ENCODE measurements at regions not wholly inside any gene's neighbourhood (a gene's known extent, or its start where the extent isn't known, plus 50 kb on each side); places are given as distances from the start of the nearest gene placed in this dataset.

- TF ChIP-seq CTCF (IDR thresholded peaks at IDR 0.05) = no peak
- no peak for TF ChIP-seq POLR2A (IDR thresholded peaks at IDR 0.05)
- no peak for TF ChIP-seq EP300 (IDR thresholded peaks at IDR 0.05)
These were observed 249.9 kb upstream of the SIX2 start for GRCh38 chr2:45259138-45259537.

All from tibial nerve (tissue), 4 donors.